Activated naive CD4-positive, alpha-beta T cell treated with anti-CD3 and anti-CD28 coated beads, Interleukin-2, amount 50 U/mL, for 72 hours (primary cell): ENCODE measurements at regions not wholly inside any gene's neighbourhood (a gene's known extent, or its start where the extent isn't known, plus 50 kb on each side); places are given as distances from the start of the nearest gene placed in this dataset.

ENCODE experiments used
- ATAC-seq, 2 donors: fragments of 150-1000 bp; cut with Tn5 transposase; 2 replicates each; pipeline ENCODE4 v1.10.0; 2021; ENCODE audit warnings: mild to moderate bottlenecking in 2 of 2, moderate library complexity in 2 of 2
- DNase-seq, 2 donors: peaks; one replicate each; pipeline ENCODE4 v3.0.0; 2021 to 2022; ENCODE audit warnings: low spot score in 2 of 2
- H3K27ac Mint-ChIP-seq, 2 donors: one replicate each; pipeline ENCODE4 v1.8.0; 2022; ENCODE audit warnings: mild to moderate bottlenecking in 2 of 2, mixed read lengths in 2 of 2
- H3K36me3 Mint-ChIP-seq, 2 donors: one replicate each; pipeline ENCODE4 v1.8.0; 2022; ENCODE audit warnings: mixed read lengths in 2 of 2
- H3K9me3 Mint-ChIP-seq, 2 donors: one replicate each; pipeline ENCODE4 v1.8.0; 2022; ENCODE audit warnings: mixed read lengths in 2 of 2

GRCh38 chr11:92311616-92312449 is 87.2 kb downstream of the FAT3 start:
- Mint-ChIP-seq H3K36me3 (no peaks in the 10 kb centered on the region), H3K9me3 (peaks cover 0 to 3% of the 10 kb centered on the region in 2 donors), H3K27ac (no peak overlapping the region)
- DNase-seq (no peak), ATAC-seq (no peak)

DNA sequence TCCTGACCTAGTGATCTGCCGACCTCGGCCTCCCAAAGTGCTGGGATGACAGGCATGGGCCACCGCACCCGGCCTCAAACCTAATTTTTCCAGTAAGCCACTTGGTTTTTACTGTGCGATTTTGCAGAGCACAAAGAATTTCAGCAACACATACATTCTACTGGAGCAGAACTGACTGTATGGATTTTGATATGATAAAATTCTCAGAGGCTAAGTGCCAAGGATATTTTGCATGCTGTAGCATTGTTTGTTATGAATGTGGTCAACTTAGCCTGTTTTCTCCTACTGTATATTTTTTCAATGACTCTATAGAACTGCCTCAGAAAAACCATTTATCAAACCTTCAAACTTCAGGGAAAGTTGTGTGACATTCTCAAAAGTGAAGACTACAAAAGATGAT is 89.2 kb downstream of the FAT3 start:
- no peaks in the 10 kb centered on the region for H3K36me3 Mint-ChIP-seq

GRCh38 chr11:92314499-92314898 is 89.9 kb downstream of the FAT3 start:
- ATAC-seq: no peak

More for the DNA sequence above, 89.2 kb downstream of the FAT3 start:
- no peak for ATAC-seq
- DNase-seq: no peak
- H3K27ac Mint-ChIP-seq: no peak overlapping the region
- H3K9me3 Mint-ChIP-seq: peaks cover under 1 to 3% of the 10 kb centered on the region in 2 donors

GRCh38 chr11:92316106-92316809 is 91.6 kb downstream of the FAT3 start:
- Mint-ChIP-seq H3K27ac (no peak overlapping the region), H3K9me3 (peaks cover 3 to 10% of the 10 kb centered on the region in 2 donors), H3K36me3 (no peaks in the 10 kb centered on the region)
- ATAC-seq: no peak
- no peak for DNase-seq

More at GRCh38 chr11:92314499-92314898, 89.9 kb downstream of the FAT3 start:
- H3K27ac Mint-ChIP-seq: no peak overlapping the region
- no peak for DNase-seq
- peaks cover 3 to 6% of the 10 kb centered on the region in 2 donors for H3K9me3 Mint-ChIP-seq
- no peaks in the 10 kb centered on the region for H3K36me3 Mint-ChIP-seq

GRCh38 chr11:92317222-92317621 is 92.6 kb downstream of the FAT3 start:
- no peak for ATAC-seq
- no peaks in the 10 kb centered on the region for H3K36me3 Mint-ChIP-seq
- DNase-seq: no peak
- H3K9me3 Mint-ChIP-seq: peaks cover 0 to 10% of the 10 kb centered on the region in 2 donors
- H3K27ac Mint-ChIP-seq: no peak overlapping the region

GRCh38 chr11:92317721-92318120 is 93.1 kb downstream of the FAT3 start:
- H3K36me3 Mint-ChIP-seq: no peaks in the 10 kb centered on the region
- H3K27ac Mint-ChIP-seq: no peak overlapping the region
- ATAC-seq (no peak), DNase-seq (no peak)
- H3K9me3 Mint-ChIP-seq: peaks cover 1 to 10% of the 10 kb centered on the region in 2 donors

GRCh38 chr11:92322225-92322624 is 97.6 kb downstream of the FAT3 start:
- DNase-seq (no peak), ATAC-seq (no peak)
- peaks cover 4 to 14% of the 10 kb centered on the region in 2 donors for H3K9me3 Mint-ChIP-seq
- no peak overlapping the region for H3K27ac Mint-ChIP-seq
- H3K36me3 Mint-ChIP-seq: no peaks in the 10 kb centered on the region

DNA sequence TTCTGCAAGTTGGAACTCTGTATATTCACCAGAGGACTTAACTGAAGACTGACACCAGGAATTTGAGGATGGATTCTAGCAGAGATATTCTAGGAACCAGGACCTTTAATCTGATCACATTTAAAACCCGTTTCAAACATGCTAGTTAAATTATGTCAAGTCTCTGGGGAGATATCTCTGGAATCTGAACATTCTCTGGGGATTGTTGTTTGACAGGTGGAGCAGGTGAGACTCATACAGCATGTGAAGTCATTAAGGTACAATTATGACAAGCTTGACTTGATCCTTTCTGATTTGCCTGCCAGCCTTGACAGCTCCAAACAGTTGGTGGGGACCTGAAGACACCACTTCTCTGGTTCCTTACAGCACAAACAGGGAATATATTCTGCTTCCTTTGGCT is 100.3 kb downstream of the FAT3 start:
- ATAC-seq (no peak), DNase-seq (no peak)
- Mint-ChIP-seq H3K36me3 (no peaks in the 10 kb centered on the region), H3K9me3 (peaks cover 4 to 9% of the 10 kb centered on the region in 2 donors), H3K27ac (no peak overlapping the region)

GRCh38 chr11:92325416-92325815 is 100.8 kb downstream of the FAT3 start:
- ATAC-seq (no peak), DNase-seq (no peak)
- Mint-ChIP-seq H3K36me3 (no peaks in the 10 kb centered on the region), H3K9me3 (peaks cover 4 to 9% of the 10 kb centered on the region in 2 donors), H3K27ac (no peak overlapping the region)

- DNase-seq: no peak
- H3K36me3 Mint-ChIP-seq: no peaks in the 10 kb centered on the region
- peaks cover 0 to 7% of the 10 kb centered on the region in 2 donors for H3K9me3 Mint-ChIP-seq
- H3K27ac Mint-ChIP-seq: no peak overlapping the region
- no peak for ATAC-seq
Measured at GRCh38 chr11:92329137-92329536, 104.5 kb downstream of the FAT3 start.

DNA sequence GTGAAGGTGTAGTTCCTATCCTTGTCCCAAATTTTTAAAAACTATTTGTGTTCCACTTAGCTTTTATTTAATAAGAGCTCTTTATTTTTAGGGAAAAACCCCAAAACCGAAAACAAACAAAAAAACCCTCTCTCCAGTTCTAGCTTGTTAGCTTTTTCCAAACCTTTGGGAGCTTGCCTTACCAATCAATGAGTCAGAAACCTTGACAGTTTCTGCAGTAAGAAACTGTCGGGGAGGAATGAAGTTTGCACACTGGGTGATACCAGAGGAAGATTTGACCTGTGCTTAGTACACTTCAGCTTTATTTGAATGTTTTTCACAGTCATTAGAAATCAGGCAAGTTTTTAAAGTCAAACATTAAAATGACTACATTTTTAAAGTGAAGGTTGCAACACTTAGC is 105.0 kb downstream of the FAT3 start:
- no peak overlapping the region for H3K27ac Mint-ChIP-seq
- H3K9me3 Mint-ChIP-seq: peaks cover 0 to 5% of the 10 kb centered on the region in 2 donors
- ATAC-seq (no peak), DNase-seq (no peak)
- H3K36me3 Mint-ChIP-seq: no peaks in the 10 kb centered on the region

GRCh38 chr11:92330114-92330513 is 105.5 kb downstream of the FAT3 start:
- no peaks in the 10 kb centered on the region for H3K36me3 Mint-ChIP-seq
- H3K9me3 Mint-ChIP-seq: peaks cover 0 to 5% of the 10 kb centered on the region in 2 donors
- ATAC-seq (no peak), DNase-seq (no peak)
- no peak overlapping the region for H3K27ac Mint-ChIP-seq

- DNase-seq (no peak), ATAC-seq (no peak)
- Mint-ChIP-seq H3K36me3 (no peaks in the 10 kb centered on the region), H3K9me3 (peaks cover 0 to 2% of the 10 kb centered on the region in 2 donors), H3K27ac (no peak overlapping the region)
Measured at GRCh38 chr11:92332986-92333385, 108.4 kb downstream of the FAT3 start.

DNA sequence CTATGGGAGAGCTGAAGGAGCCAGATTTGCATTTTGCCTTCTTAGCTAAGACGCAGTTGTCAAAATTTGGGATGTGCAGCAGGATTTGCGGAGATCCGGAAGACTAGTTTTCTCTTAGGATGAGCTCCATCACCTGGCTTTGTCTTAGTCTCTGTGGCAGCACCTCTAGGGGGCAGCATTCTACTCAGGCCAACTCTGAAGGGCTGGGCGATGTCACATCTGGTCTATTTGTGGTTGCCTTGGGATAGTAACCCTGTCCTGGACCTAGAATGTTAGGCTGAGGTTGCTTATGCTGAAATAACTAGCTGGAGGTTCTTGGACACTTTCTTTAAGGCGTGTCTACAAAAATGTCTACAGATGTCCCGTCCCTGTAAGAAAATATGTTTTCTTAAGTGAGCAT is 116.2 kb downstream of the FAT3 start:
- ATAC-seq (no peak), DNase-seq (no peak)
- H3K27ac Mint-ChIP-seq: no peak overlapping the region
- H3K9me3 Mint-ChIP-seq: peaks cover 4 to 20% of the 10 kb centered on the region in 2 donors
- H3K36me3 Mint-ChIP-seq: no peaks in the 10 kb centered on the region

- H3K27ac Mint-ChIP-seq: no peak overlapping the region
- peaks cover 4 to 20% of the 10 kb centered on the region in 2 donors for H3K9me3 Mint-ChIP-seq
- no peak for ATAC-seq
- no peak for DNase-seq
- peaks cover 0 to 4% of the 10 kb centered on the region in 2 donors for H3K36me3 Mint-ChIP-seq
Measured at GRCh38 chr11:92342034-92342720, 117.6 kb downstream of the FAT3 start.

DNA sequence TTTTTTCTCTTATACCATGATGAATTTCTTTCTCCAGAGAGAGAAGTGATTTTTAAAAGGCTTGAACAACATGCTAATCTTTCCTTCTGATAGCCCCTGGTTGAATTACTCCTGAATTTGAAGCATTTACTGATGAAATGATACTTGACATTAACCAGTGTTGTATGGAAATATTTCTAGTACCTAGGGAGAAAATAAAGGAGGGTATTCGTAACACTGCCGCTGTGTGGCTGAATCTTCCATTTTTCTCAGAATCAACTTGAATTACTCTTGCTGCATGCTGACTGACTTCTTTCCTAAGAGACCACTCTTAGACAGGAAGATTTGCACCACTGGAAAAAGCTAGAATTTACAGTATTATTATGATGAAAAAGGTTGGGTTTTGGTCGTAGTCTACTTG is 118.3 kb downstream of the FAT3 start:
- Mint-ChIP-seq H3K9me3 (peaks cover 4 to 20% of the 10 kb centered on the region in 2 donors), H3K27ac (no peak overlapping the region), H3K36me3 (peaks cover 0 to 4% of the 10 kb centered on the region in 2 donors)
- DNase-seq (no peak), ATAC-seq (no peak)

DNA sequence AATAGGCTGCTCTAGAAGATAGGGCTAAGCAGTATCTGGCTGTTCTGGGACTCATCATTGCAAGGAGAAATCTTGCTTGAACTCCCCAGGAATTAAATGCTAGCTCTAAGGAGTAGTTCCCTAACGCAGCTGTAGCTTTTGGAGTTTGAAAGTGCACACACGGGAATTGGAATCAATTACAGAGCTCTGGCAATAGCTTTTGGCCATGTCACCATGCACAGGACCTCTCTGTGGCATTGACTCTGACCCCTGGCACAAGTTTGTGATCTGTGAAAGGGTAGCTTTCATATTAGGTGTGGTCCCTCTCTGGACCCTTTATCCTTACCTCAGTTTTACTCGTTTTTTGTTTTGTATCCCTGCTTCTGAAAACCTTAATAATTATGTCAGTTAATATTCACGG is 121.6 kb downstream of the FAT3 start:
- no peak for DNase-seq
- peaks cover 4 to 13% of the 10 kb centered on the region in 2 donors for H3K9me3 Mint-ChIP-seq
- H3K27ac Mint-ChIP-seq: no peak overlapping the region
- no peak for ATAC-seq
- H3K36me3 Mint-ChIP-seq: peaks cover 0 to 4% of the 10 kb centered on the region in 2 donors
